ENCODE measurements at regions not wholly inside any gene's neighbourhood (a gene's known extent, or its start where the extent isn't known, plus 50 kb on each side); places are given as distances from the start of the nearest gene placed in this dataset.

GRCh38 chr12:17197971-17198370 is 592.0 kb upstream of the LMO3 start:
- no peak overlapping the region for H3K27ac ChIP-seq (replicated peaks)
- TF ChIP-seq CTCF (IDR thresholded peaks at IDR 0.05; ENCODE audit: borderline replicate concordance): no peak
- intact Hi-C loops (cut with micrococcal nuclease): no loop called here
- H3K36me3 ChIP-seq: no peaks in the 10 kb centered on the region
- no peaks in the 10 kb centered on the region for H3K9me3 ChIP-seq (replicated peaks)
- H3K4me1 ChIP-seq: no peaks in the 10 kb centered on the region
- DNase-seq: no peak
- no peak overlapping the region for H3K4me3 ChIP-seq
- H3K27me3 ChIP-seq (ENCODE audit: low read depth): no peaks in the 10 kb centered on the region

GRCh38 chr12:17192721-17193120 is 586.8 kb upstream of the LMO3 start:
- peaks cover 17% of the 10 kb centered on the region for H3K9me3 ChIP-seq (replicated peaks)
- DNase-seq: no peak
- intact Hi-C loops (cut with micrococcal nuclease): no loop called here
- H3K4me1 ChIP-seq: no peaks in the 10 kb centered on the region
- no peaks in the 10 kb centered on the region for H3K36me3 ChIP-seq
- no peak overlapping the region for H3K27ac ChIP-seq (replicated peaks)
- no peak overlapping the region for H3K4me3 ChIP-seq
- TF ChIP-seq CTCF (IDR thresholded peaks at IDR 0.05; ENCODE audit: borderline replicate concordance): no peak
- H3K27me3 ChIP-seq (ENCODE audit: low read depth): no peaks in the 10 kb centered on the region

GRCh38 chr12:17169726-17170471 is 563.9 kb upstream of the LMO3 start:
- Histone ChIP-seq H3K27me3 (ENCODE audit: low read depth) (no peaks in the 10 kb centered on the region), H3K4me3 (no peak overlapping the region), H3K9me3 (replicated peaks) (peaks cover 25% of the 10 kb centered on the region), H3K36me3 (no peaks in the 10 kb centered on the region), H3K27ac (replicated peaks) (no peak overlapping the region), H3K4me1 (no peaks in the 10 kb centered on the region)
- DNase-seq: no peak
- intact Hi-C loops (cut with micrococcal nuclease): no loop called here
- no peak for TF ChIP-seq CTCF (IDR thresholded peaks at IDR 0.05; ENCODE audit: borderline replicate concordance)

GRCh38 chr12:17159506-17160300 is 553.7 kb upstream of the LMO3 start:
- H3K27ac ChIP-seq (replicated peaks): no peak overlapping the region
- no peaks in the 10 kb centered on the region for H3K4me1 ChIP-seq
- TF ChIP-seq CTCF (IDR thresholded peaks at IDR 0.05; ENCODE audit: borderline replicate concordance): no peak
- intact Hi-C loops (cut with micrococcal nuclease): no loop called here
- no peak for DNase-seq
- no peak overlapping the region for H3K4me3 ChIP-seq
- H3K27me3 ChIP-seq (ENCODE audit: low read depth): no peaks in the 10 kb centered on the region
- H3K36me3 ChIP-seq: no peaks in the 10 kb centered on the region
- H3K9me3 ChIP-seq (replicated peaks): peaks cover 12% of the 10 kb centered on the region

GRCh38 chr12:17158201-17158600 is 552.2 kb upstream of the LMO3 start:
- peaks cover 24% of the 10 kb centered on the region for H3K9me3 ChIP-seq (replicated peaks)
- H3K4me1 ChIP-seq: no peaks in the 10 kb centered on the region
- TF ChIP-seq CTCF (IDR thresholded peaks at IDR 0.05; ENCODE audit: borderline replicate concordance): no peak
- H3K36me3 ChIP-seq: no peaks in the 10 kb centered on the region
- H3K4me3 ChIP-seq: no peak overlapping the region
- H3K27me3 ChIP-seq (ENCODE audit: low read depth): no peaks in the 10 kb centered on the region
- intact Hi-C loops (cut with micrococcal nuclease): no loop called here
- H3K27ac ChIP-seq (replicated peaks): no peak overlapping the region
- no peak for DNase-seq
